OCI-LY1 (cell line): ENCODE measurements at regions not wholly inside any gene's neighbourhood (a gene's known extent, or its start where the extent isn't known, plus 50 kb on each side); places are given as distances from the start of the nearest gene placed in this dataset.

Experiments used
- H2AFZ ChIP-seq: fragments of 200-600 bp; sonication (generic), shearing (Covaris generic); 2 replicates; pipeline ENCODE4 v1.6.0; 2014; ENCODE audit warnings: antibody characterized with exemption, mild to moderate bottlenecking, low read length
- H3F3A ChIP-seq: fragments of 200-600 bp; sonication (generic), shearing (Covaris generic); 2 replicates; pipeline ENCODE4 v1.6.0; 2014; ENCODE audit warnings: mild to moderate bottlenecking, antibody characterized with exemption, low read length, moderate library complexity; ENCODE audit not compliant: insufficient read depth
- H3K27ac ChIP-seq: fragments of 200-600 bp; sonication (generic); 2 replicates; pipeline ENCODE4 v1.5.1; 2014; ENCODE audit warnings: low read length, mixed run types, mild to moderate bottlenecking, low read depth; ENCODE audit not compliant: poor library complexity, severe bottlenecking
- H3K27me3 ChIP-seq: fragments of 200-600 bp; sonication (generic); 2 replicates; pipeline ENCODE4 v1.6.0; 2014; ENCODE audit warnings: antibody characterized with exemption, mild to moderate bottlenecking, low read length, moderate library complexity; ENCODE audit not compliant: insufficient read depth
- H3K36me3 ChIP-seq: fragments of 200-600 bp; sonication (generic); 2 replicates; pipeline ENCODE4 v1.6.1; 2014; ENCODE audit warnings: mild to moderate bottlenecking, antibody characterized with exemption, low read length, moderate library complexity, mixed read lengths; ENCODE audit not compliant: insufficient read depth
- H3K4me1 ChIP-seq: fragments of 200-600 bp; sonication (generic); 2 replicates; pipeline ENCODE4 v1.5.1; 2014; ENCODE audit warnings: mild to moderate bottlenecking, low read length, moderate library complexity; ENCODE audit not compliant: insufficient read depth, severe bottlenecking
- H3K4me2 ChIP-seq: fragments of 200-600 bp; sonication (generic), shearing (Covaris generic); 2 replicates; pipeline ENCODE4 v1.6.1; 2014; ENCODE audit warnings: low read length
- H3K4me3 ChIP-seq: fragments of 200-600 bp; sonication (generic); 2 replicates; pipeline ENCODE4 v1.5.1; 2014; ENCODE audit warnings: low read length, low read depth, mild to moderate bottlenecking, mixed read lengths; ENCODE audit not compliant: poor library complexity, severe bottlenecking
- H3K79me2 ChIP-seq: fragments of 200-600 bp; shearing (Covaris generic); 2 replicates; pipeline ENCODE4 v1.6.1; 2016; ENCODE audit warnings: mixed run types, low read length, mixed read lengths; ENCODE audit not compliant: insufficient read depth
- H3K9ac ChIP-seq: fragments of 200-600 bp; sonication (generic), shearing (Covaris generic); 2 replicates; pipeline ENCODE4 v1.6.1; 2014; ENCODE audit warnings: mild to moderate bottlenecking, low read length, mixed read lengths
- H3K9me2 ChIP-seq: fragments of 200-600 bp; sonication (generic), shearing (Covaris generic); 2 replicates; pipeline ENCODE4 v1.6.1; 2014; ENCODE audit warnings: low read depth, mild to moderate bottlenecking, low read length, mixed read lengths
- H3K9me3 ChIP-seq: fragments of 200-600 bp; shearing (Covaris generic); 2 replicates; pipeline ENCODE4 v1.6.1; 2014; ENCODE audit warnings: low read length, mixed read lengths
- H4K20me1 ChIP-seq: fragments of 200-600 bp; sonication (generic), shearing (Covaris generic); 2 replicates; pipeline ENCODE4 v1.6.0; 2016; ENCODE audit warnings: mild to moderate bottlenecking, low read length; ENCODE audit not compliant: insufficient read depth
- EZH2 ChIP-seq: fragments of 200-600 bp; sonication (generic), shearing (Covaris generic); IDR thresholded peaks from 2 replicates; pipeline ENCODE4 v1.8.0; 2017; ENCODE audit warnings: borderline replicate concordance, mixed run types, mild to moderate bottlenecking, antibody characterized with exemption, low read length, moderate library complexity, mixed read lengths
- TF ChIP-seq, protein P1 (sequence below): fragments of 200-600 bp; sonication (generic), shearing (Covaris generic); IDR thresholded peaks from 2 replicates; pipeline ENCODE4 v1.5.1; 2017; ENCODE audit warnings: mild to moderate bottlenecking, antibody characterized with exemption, low read length, moderate library complexity, mixed read lengths

DNA sequence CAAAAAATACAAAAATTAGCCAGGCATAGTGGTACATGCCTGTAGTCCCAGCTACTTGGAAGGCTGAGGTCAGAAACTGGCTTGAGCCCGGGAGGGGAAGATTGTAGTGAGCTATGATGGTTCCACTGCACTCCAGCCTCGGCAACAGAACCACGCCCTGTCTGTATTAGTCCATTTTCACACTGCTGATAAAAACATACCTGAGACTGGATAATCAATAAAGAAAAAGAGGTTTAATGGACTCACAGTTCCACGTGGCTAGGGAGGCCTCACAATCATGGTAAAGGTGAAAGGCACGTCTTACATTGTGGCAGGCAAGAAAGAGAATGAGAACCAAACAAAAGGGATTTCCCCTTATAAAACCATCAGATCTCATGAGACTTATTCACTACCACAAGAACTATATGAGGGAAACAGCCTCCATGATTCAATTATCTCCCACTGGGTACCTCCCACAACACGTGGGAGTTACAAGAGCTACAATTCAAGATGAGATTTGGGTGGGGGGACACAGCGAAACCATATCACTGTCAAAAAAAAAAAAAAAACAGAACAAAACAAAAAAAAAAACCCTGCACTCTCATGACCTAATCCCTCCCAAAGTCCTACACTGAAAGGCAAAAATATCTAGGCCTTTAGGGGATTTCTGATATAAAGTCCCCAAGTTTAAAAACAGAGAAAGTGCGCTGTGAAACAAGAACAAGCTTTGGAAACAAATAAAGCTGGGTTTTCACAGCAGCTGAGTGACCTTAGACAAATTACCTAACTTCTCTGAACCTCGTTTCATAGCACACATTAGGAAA is 224.7 kb downstream of the IGSF11 start:
- peaks cover 48% of the 10 kb centered on the region for H3K4me1 ChIP-seq
- no peaks in the 10 kb centered on the region for H3K9me2 ChIP-seq
- H3K4me2 ChIP-seq = peak overlapping the region; percentile 79
- TF ChIP-seq, protein P1, sequence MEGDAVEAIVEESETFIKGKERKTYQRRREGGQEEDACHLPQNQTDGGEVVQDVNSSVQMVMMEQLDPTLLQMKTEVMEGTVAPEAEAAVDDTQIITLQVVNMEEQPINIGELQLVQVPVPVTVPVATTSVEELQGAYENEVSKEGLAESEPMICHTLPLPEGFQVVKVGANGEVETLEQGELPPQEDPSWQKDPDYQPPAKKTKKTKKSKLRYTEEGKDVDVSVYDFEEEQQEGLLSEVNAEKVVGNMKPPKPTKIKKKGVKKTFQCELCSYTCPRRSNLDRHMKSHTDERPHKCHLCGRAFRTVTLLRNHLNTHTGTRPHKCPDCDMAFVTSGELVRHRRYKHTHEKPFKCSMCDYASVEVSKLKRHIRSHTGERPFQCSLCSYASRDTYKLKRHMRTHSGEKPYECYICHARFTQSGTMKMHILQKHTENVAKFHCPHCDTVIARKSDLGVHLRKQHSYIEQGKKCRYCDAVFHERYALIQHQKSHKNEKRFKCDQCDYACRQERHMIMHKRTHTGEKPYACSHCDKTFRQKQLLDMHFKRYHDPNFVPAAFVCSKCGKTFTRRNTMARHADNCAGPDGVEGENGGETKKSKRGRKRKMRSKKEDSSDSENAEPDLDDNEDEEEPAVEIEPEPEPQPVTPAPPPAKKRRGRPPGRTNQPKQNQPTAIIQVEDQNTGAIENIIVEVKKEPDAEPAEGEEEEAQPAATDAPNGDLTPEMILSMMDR = no peak
- TF ChIP-seq EZH2 = no peak
- peaks cover 2% of the 10 kb centered on the region; the same call in 1 of the 2 replicates for H4K20me1 ChIP-seq
- no peaks in the 10 kb centered on the region for H3K27me3 ChIP-seq
- H3K9ac ChIP-seq = peak overlapping the region; percentile 53
- H3K79me2 ChIP-seq = peaks cover 42% of the 10 kb centered on the region
- H3K36me3 ChIP-seq = no peaks in the 10 kb centered on the region; the same call in 1 of the 2 replicates
- H2AFZ ChIP-seq = no peak overlapping the region; the same call in 1 of the 2 replicates
- no peaks in the 10 kb centered on the region for H3F3A ChIP-seq
- H3K4me3 ChIP-seq = peak overlapping the region; percentile 69
- no peaks in the 10 kb centered on the region for H3K9me3 ChIP-seq
- H3K27ac ChIP-seq = peak overlapping the region; percentile 49

DNA sequence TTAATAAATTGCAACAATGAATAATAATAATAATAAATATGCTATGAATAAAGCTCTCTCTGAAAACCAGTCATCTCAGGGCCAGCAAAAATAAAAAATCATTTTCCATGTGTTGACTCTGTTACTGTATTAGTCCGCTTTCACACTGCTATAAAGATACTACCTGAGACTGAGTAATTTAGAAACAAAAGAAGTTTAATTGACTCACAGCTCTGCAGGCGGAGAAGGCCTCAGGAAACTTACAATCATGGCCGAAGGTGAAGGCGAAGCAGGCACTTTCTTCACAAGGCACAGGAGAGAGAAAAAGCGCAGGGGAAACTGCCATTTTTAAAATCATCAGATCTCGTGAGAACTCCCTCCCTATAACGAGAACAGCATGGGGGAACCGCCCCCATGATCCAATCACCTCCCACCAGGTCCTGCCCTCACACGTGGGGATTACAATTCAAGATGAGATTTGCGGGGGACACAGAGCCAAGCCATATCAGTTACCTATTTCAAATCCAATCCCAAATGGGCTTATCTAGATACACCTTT is 224.1 kb downstream of the IGSF11 start:
- peak overlapping the region; percentile 53 for H3K9ac ChIP-seq
- H3K9me3 ChIP-seq = no peaks in the 10 kb centered on the region
- H3K79me2 ChIP-seq = peaks cover 36% of the 10 kb centered on the region
- H2AFZ ChIP-seq = no peak overlapping the region; the same call in 1 of the 2 replicates
- H3K27me3 ChIP-seq = no peaks in the 10 kb centered on the region
- peak overlapping the region; percentile 79 for H3K4me2 ChIP-seq
- H3K9me2 ChIP-seq = no peaks in the 10 kb centered on the region
- H3K4me3 ChIP-seq = peak overlapping the region; percentile 69
- TF ChIP-seq, protein P1 = no peak
- no peak for TF ChIP-seq EZH2
- H4K20me1 ChIP-seq = peaks cover 1% of the 10 kb centered on the region; the same call in 1 of the 2 replicates
- no peaks in the 10 kb centered on the region for H3F3A ChIP-seq
- peak overlapping the region; percentile 2 for H3K27ac ChIP-seq
- no peaks in the 10 kb centered on the region; the same call in 1 of the 2 replicates for H3K36me3 ChIP-seq
- H3K4me1 ChIP-seq = peaks cover 41% of the 10 kb centered on the region

DNA sequence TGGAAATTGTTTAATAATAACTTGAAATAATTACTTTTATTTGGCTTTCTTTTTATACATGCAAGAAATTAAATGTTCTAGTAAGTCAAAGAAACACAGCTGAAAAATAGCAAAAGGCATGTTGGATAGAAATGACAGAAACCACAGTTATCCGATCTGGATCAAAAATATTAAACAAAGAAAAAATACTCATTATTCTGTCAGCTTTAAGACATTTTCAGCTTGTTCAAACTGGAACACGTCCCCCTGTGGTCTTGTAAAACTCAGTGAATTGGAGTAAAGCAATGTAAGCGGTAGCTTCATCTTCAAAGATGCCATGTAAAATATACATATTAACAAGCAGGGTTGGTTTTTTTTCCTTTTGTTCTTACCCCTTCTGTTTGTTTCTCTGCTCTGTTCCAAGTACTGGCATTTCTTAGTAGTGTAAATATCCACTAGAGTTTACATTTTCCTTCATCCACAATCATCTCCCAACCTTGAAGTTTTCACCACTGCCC is 223.4 kb downstream of the IGSF11 start:
- Histone ChIP-seq H3K9ac (no peak overlapping the region), H3K27ac (no peak overlapping the region), H3K79me2 (peaks cover 29% of the 10 kb centered on the region), H3K4me1 (peaks cover 34% of the 10 kb centered on the region), H4K20me1 (no peaks in the 10 kb centered on the region), H3K9me2 (no peaks in the 10 kb centered on the region), H3K4me3 (no peak overlapping the region), H3K4me2 (no peak overlapping the region), H3K36me3 (no peaks in the 10 kb centered on the region; the same call in 1 of the 2 replicates), H3K9me3 (no peaks in the 10 kb centered on the region), H3F3A (no peaks in the 10 kb centered on the region), H2AFZ (peak overlapping the region; percentile 62; the same call in 1 of the 2 replicates), H3K27me3 (no peaks in the 10 kb centered on the region)
- TF ChIP-seq EZH2 = no peak
- TF ChIP-seq, protein P1 = no peak
